LNCAP (cell line): ENCODE measurements at regions not wholly inside any gene's neighbourhood (a gene's known extent, or its start where the extent isn't known, plus 50 kb on each side); places are given as distances from the start of the nearest gene placed in this dataset.

Experiments
- TF ChIP-seq, protein P1 (sequence below): fragments of 450-650 bp; IDR thresholded peaks from 2 replicates; pipeline ENCODE4 v1.5.1; 2017; ENCODE audit warnings: mild to moderate bottlenecking

- TF ChIP-seq, protein P1, sequence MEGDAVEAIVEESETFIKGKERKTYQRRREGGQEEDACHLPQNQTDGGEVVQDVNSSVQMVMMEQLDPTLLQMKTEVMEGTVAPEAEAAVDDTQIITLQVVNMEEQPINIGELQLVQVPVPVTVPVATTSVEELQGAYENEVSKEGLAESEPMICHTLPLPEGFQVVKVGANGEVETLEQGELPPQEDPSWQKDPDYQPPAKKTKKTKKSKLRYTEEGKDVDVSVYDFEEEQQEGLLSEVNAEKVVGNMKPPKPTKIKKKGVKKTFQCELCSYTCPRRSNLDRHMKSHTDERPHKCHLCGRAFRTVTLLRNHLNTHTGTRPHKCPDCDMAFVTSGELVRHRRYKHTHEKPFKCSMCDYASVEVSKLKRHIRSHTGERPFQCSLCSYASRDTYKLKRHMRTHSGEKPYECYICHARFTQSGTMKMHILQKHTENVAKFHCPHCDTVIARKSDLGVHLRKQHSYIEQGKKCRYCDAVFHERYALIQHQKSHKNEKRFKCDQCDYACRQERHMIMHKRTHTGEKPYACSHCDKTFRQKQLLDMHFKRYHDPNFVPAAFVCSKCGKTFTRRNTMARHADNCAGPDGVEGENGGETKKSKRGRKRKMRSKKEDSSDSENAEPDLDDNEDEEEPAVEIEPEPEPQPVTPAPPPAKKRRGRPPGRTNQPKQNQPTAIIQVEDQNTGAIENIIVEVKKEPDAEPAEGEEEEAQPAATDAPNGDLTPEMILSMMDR, result no peak
Measured at GRCh38 chr10:10910634-10911033, 107.0 kb upstream of the CELF2 start.

DNA sequence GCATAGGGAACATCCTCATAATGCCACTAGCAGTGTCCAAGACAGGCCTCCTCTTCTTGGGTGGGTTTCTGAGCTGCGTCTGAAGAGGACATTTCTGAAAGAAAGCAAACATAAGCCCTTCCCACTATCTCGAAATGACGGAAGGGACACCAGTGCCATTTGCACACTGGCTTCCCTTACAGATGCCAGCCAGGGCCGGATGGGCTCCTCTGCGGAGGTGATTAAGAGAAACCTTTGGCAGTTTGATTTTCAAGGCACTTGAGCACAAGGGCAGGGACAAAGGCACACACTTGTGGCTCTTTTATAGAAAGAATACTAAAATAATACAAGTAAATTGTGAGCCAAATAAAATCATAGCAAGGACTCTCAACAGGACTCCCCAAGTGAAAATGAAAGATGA is 106.6 kb upstream of the CELF2 start:
- TF ChIP-seq, protein P1, result no peak

DNA sequence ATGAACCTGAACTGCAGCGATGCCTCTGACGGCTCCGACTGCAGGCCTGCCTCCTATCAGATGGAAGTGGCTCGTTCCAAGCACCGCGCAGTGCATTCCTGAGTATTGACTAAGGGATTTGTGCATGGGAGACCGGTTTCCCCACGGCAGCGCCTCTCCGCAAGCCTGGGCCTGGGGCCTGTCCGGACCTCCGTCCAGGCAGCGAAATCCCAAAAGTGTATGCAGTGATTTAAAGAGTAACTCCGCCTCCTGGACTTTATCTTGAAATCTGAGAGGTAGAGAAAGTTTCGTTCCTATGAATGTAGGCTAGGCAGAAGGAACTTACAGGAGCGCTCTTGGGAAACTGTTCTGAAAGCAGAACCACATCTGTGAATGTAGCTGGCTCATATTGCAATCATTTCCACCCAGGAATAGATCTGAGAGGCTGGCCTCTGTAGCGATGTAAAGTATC is 106.2 kb upstream of the CELF2 start:
- TF ChIP-seq, protein P1, result no peak

GRCh38 chr10:10914144-10914543 is 103.5 kb upstream of the CELF2 start:
- TF ChIP-seq, protein P1, result no peak

- TF ChIP-seq, protein P1, result no peak
Measured at GRCh38 chr10:10915215-10915614, 102.5 kb upstream of the CELF2 start.

DNA sequence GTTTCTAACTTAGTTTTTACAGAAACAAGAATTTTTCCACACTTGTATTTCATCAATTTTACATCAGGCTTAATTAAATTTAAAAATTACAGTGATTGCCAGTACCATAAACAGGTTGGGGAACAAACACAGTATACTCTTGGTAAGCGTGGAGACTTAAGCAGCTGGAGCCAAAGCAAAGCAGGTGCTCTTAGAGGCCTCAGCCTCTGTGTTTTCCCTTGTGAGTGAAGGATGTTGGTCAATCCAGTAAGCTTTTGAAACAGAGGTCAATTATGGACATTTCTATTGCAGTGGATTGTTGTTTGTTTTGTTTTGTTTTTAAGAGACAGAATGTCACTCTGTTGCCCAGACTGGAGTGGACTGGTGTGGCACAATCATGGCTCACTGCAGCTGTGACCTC is 100.6 kb upstream of the CELF2 start:
- TF ChIP-seq, protein P1, result no peak

GRCh38 chr10:10919976-10920375 is 97.7 kb upstream of the CELF2 start:
- TF ChIP-seq, protein P1, result no peak

DNA sequence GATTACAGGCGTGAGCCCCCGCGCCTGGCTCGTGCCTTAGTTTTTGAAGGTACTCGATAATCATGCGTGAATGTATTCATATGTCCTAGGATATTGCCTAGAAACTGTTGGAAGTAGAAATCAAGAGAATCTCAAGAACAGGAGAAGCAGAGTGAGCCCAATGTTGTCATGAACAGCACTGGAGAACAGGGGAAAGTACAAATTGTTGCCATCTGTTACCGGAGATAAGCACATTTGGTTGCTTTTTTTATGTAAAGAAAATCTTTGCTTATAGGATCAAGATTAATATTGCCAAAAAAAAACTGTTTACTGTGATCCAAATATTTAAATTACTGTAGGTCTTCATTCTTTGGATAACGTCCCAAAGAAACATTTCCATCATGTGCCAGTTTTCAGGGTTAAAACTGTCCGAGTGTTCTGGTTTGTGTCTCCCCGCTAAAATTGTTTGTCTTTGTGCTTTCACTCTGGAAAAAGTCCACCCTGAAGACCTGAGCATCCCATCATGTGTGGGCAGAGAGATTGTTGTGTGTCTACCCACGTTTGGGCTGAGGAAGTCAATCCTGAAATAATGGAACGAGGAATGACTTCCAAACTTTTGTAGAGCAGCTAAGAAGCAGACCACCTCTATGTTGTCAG is 95.7 kb upstream of the CELF2 start:
- TF ChIP-seq, protein P1, result no peak
